Adipocyte (in vitro differentiated cells): ENCODE measurements at regions not wholly inside any gene's neighbourhood (a gene's known extent, or its start where the extent isn't known, plus 50 kb on each side); places are given as distances from the start of the nearest gene placed in this dataset.

Source experiments
- DNase-seq: peaks from one replicate; pipeline ENCODE4 v3.0.0-alpha.2; 2015; ENCODE audit warnings: low read depth
- H3K27me3 ChIP-seq: replicated peaks from 2 replicates; pipeline ENCODE4 v1.7.0; 2013; ENCODE audit warnings: mild to moderate bottlenecking, low read length, moderate library complexity; ENCODE audit not compliant: control insufficient read depth, insufficient read depth
- H3K36me3 ChIP-seq: 2 replicates; pipeline ENCODE4 v1.7.0; 2013; ENCODE audit warnings: low read length, mild to moderate bottlenecking, moderate library complexity; ENCODE audit not compliant: control insufficient read depth, insufficient read depth, severe bottlenecking
- H3K4me1 ChIP-seq: 2 replicates; pipeline ENCODE4 v1.7.0; 2013; ENCODE audit warnings: mild to moderate bottlenecking, low read length, moderate library complexity; ENCODE audit not compliant: control insufficient read depth, insufficient read depth
- H3K4me3 ChIP-seq: 2 replicates; pipeline ENCODE4 v1.7.0; 2013; ENCODE audit warnings: mild to moderate bottlenecking, low read length, moderate library complexity
- H3K9ac ChIP-seq: 2 replicates; pipeline ENCODE4 v1.7.0; 2013; ENCODE audit warnings: mild to moderate bottlenecking, low read length, moderate library complexity
- H3K9me3 ChIP-seq: 2 replicates; pipeline ENCODE4 v1.7.0; 2013; ENCODE audit warnings: mild to moderate bottlenecking, low read length, moderate library complexity; ENCODE audit not compliant: control insufficient read depth

DNA sequence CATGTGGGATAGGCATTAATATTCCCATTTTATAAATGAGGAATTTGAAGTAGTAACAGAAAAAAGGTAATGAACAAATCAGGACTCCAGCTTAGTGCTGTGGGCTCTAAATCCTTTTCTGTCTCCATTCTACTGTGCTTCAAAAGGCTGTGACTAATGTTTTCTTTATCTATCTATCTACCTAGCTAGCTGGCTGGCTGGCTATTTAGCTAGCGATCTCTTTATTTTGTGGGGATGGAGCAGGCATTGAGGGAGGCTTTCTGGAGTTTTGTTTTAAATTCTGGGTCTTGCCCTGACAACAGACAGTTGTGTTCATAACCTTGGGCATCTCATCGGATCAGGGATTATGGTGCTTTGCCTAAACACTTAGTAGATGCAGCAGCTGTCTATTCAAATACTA lies 139.2 kb downstream of the SOX4 start:
- Histone ChIP-seq H3K9ac (no peak overlapping the region), H3K4me3 (no peak overlapping the region), H3K4me1 (peaks cover 3% of the 10 kb centered on the region)

DNA sequence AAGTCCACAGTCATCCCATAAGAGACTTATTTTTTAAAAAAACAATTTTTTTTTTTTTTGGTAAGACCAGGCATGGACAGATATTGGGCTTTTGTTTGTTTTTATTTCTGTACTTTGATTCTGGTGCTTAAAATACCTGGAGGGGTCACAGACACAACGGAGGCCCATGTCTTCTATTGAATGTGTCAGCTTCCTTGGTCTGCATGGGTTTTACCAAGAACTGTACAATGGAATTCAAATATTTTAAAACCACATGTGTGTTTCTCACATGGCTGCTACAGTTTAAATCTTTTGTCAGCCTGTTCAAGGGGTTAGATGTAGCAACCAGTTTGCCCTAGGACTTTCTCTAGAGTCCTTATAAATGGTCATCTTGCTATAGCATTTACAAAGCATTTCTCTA lies 139.8 kb downstream of the SOX4 start:
- no peaks in the 10 kb centered on the region for H3K9me3 ChIP-seq
- H3K4me3 ChIP-seq = no peak overlapping the region
- H3K9ac ChIP-seq = no peak overlapping the region
- peak; percentile 44 for DNase-seq
- H3K36me3 ChIP-seq = no peaks in the 10 kb centered on the region
- H3K27me3 ChIP-seq = no peaks in the 10 kb centered on the region
- peaks cover 3% of the 10 kb centered on the region for H3K4me1 ChIP-seq

More for the DNA sequence above, 139.2 kb downstream of the SOX4 start:
- H3K9me3 ChIP-seq = no peaks in the 10 kb centered on the region
- no peaks in the 10 kb centered on the region for H3K27me3 ChIP-seq
- DNase-seq = no peak
- no peaks in the 10 kb centered on the region for H3K36me3 ChIP-seq

- peaks cover 3% of the 10 kb centered on the region for H3K4me1 ChIP-seq
Observed at GRCh38 chr6:21734204-21734603, 140.7 kb downstream of the SOX4 start.

GRCh38 chr6:21738180-21739094 lies 144.9 kb downstream of the SOX4 start:
- Histone ChIP-seq H3K9me3 (no peaks in the 10 kb centered on the region), H3K4me3 (no peak overlapping the region), H3K36me3 (no peaks in the 10 kb centered on the region), H3K9ac (no peak overlapping the region), H3K4me1 (no peaks in the 10 kb centered on the region), H3K27me3 (no peaks in the 10 kb centered on the region)
- no peak for DNase-seq

More at GRCh38 chr6:21734204-21734603, 140.7 kb downstream of the SOX4 start:
- H3K4me3 ChIP-seq = no peak overlapping the region
- H3K9ac ChIP-seq = no peak overlapping the region
- H3K9me3 ChIP-seq = no peaks in the 10 kb centered on the region
- no peaks in the 10 kb centered on the region for H3K36me3 ChIP-seq
- no peak for DNase-seq
- H3K27me3 ChIP-seq = no peaks in the 10 kb centered on the region

DNA sequence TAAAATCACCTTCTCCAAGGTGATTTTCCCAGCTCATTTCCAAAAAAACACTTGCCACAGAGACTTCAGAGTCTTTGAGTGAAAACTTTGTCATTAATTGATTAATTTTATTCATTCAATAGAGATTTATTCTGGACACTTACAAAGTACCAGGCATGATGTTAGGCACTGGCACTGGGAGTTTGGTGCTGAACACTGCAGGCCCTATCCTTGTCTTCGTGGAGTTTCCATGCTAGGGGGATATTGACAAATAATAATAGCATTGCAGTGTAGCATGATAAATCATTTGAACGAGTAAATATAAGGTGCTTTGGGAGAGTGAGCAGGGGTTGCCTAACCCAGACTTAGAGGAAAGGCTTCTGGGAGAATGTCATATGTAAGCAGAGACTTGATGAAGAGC lies 145.7 kb downstream of the SOX4 start:
- no peaks in the 10 kb centered on the region for H3K36me3 ChIP-seq
- no peaks in the 10 kb centered on the region for H3K4me1 ChIP-seq
- H3K4me3 ChIP-seq = no peak overlapping the region
- H3K9ac ChIP-seq = no peak overlapping the region
- H3K9me3 ChIP-seq = no peaks in the 10 kb centered on the region
- H3K27me3 ChIP-seq = no peaks in the 10 kb centered on the region
- DNase-seq = no peak

DNA sequence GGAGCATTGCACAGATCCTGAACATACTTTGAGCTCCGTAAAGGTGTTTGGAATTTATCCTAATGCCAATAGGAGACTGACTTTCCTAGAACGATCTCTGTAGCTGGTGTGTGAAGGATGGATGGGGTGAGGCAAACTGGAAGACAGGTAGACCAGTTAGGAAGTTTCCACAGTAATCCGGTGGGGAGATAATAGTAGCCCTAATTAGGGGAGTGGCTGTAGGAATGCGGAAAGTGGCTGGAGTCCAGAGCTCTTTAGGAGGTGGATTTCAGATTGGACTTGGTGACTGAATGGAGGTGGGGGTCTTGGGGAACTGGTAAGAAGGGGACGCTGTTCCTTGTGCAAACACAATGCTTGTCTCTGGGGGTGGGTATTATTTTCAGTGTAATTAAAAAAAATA lies 146.3 kb downstream of the SOX4 start:
- H3K9ac ChIP-seq = no peak overlapping the region
- H3K9me3 ChIP-seq = no peaks in the 10 kb centered on the region
- no peaks in the 10 kb centered on the region for H3K4me1 ChIP-seq
- no peaks in the 10 kb centered on the region for H3K27me3 ChIP-seq
- no peaks in the 10 kb centered on the region for H3K36me3 ChIP-seq
- no peak for DNase-seq
- H3K4me3 ChIP-seq = no peak overlapping the region

DNA sequence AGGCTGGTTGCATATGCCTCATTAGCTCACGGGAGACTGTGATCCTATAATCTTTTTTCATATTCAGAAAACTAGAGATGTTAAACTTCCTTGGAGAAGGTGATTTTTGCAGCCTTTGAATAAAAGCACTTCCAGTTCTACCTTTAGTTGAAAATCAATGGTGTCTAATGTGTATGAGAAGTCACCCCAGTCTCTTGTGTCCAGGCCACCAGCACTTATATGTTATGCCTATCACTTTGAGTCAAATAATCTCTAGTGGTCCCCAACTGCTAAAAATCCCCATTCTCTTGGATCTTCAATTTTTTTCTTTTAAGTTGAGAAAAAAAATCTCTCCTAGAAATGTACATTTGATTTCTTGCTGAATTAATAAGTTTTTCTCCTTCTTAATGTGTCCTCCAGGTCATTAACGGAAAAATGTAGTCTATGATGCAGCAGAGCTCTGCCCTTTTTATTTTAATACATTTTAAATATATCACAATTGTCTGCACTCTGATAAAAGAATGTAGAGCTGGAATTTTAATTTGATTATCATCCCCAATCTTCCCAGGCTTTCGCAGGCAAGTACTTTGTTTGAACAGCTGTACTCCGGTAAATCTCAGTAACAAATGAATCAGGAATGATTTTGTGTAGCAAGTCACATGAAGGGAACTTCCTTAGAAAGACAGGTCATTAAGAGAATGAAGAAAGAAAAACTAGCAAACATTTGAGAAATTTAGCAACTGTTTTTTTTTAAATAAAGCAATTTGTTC lies 147.0 kb downstream of the SOX4 start:
- DNase-seq = peak; percentile 67
- Histone ChIP-seq H3K4me3 (no peak overlapping the region), H3K27me3 (no peaks in the 10 kb centered on the region)

GRCh38 chr6:21741221-21742109 lies 147.9 kb downstream of the SOX4 start:
- H3K9ac ChIP-seq = no peak overlapping the region
- H3K4me3 ChIP-seq = no peak overlapping the region
- no peaks in the 10 kb centered on the region for H3K9me3 ChIP-seq
- H3K27me3 ChIP-seq = no peaks in the 10 kb centered on the region
- no peaks in the 10 kb centered on the region for H3K36me3 ChIP-seq
- no peak for DNase-seq
- H3K4me1 ChIP-seq = no peaks in the 10 kb centered on the region

More for the DNA sequence above, 147.0 kb downstream of the SOX4 start:
- H3K36me3 ChIP-seq = no peaks in the 10 kb centered on the region
- H3K9me3 ChIP-seq = no peaks in the 10 kb centered on the region
- H3K9ac ChIP-seq = no peak overlapping the region
- H3K4me1 ChIP-seq = no peaks in the 10 kb centered on the region

DNA sequence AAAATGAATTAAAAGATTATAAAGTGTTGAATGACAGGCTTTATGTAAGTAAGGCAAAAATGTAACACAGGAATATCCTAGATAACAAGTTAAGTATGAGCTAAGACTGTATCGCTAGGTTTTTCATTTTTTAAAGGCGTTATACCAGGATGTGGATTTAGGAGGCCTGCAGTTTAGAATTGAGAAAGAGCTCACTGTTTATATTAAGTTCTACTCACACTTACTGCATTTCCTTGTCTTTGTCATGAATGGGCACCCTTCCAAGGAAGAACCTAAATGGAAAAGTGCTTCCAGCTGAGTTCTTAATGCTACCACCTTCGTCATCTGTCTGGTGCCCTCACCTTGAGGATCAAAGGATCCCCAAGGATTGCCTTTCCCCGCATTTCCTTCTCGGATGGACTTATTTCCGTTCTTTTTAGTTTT lies 148.7 kb downstream of the SOX4 start:
- Histone ChIP-seq H3K9me3 (no peaks in the 10 kb centered on the region), H3K27me3 (no peaks in the 10 kb centered on the region), H3K36me3 (no peaks in the 10 kb centered on the region), H3K4me3 (no peak overlapping the region), H3K9ac (no peak overlapping the region), H3K4me1 (no peaks in the 10 kb centered on the region)
- DNase-seq = peak; percentile 54

DNA sequence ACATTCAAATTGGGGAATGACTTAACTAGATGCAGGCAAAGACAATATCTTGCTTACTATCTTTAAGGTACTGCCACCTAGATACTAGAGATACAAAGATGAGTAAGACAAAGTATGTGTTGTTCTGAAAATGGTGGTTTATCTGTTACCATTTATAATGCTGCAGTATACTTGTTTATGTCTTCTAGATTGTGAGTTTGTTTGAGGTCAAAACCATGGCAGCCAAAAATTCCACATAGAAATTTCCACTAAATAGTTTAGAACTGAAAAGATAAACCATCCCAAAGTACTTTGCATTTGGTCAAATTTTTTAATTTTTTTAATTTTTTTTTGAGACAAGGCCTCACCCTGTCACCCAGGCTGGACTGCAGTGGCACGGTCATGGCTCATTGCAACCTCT lies 150.8 kb downstream of the SOX4 start:
- H3K9ac ChIP-seq = no peak overlapping the region
- no peaks in the 10 kb centered on the region for H3K4me1 ChIP-seq
- DNase-seq = no peak
- no peaks in the 10 kb centered on the region for H3K36me3 ChIP-seq
- no peaks in the 10 kb centered on the region for H3K9me3 ChIP-seq
- H3K4me3 ChIP-seq = no peak overlapping the region
- no peaks in the 10 kb centered on the region for H3K27me3 ChIP-seq
